ENCODE measurements at regions not wholly inside any gene's neighbourhood (a gene's known extent, or its start where the extent isn't known, plus 50 kb on each side); places are given as distances from the start of the nearest gene placed in this dataset.

DNA sequence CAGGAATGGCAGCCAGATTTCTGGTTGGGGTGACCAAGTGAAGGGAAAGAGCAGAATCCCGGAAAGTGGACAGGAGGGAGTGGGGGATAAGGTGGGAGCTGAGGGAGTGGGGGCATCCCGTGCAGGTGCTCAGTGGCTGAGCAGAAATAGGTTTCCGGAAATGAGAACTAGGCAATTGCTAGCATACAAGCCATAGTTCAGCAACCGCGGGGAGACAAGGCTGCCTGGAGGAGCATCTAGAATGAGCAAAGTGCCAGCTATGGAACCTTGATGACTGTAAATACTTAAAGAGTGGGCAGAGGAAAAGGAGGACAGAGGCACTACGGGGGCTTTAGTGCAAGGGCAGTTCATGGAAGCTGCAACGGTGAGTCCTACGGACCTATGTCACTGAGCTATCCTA is 220.2 kb downstream of the BCL11A start (continued):
- TF ChIP-seq CHD7 (IDR thresholded peaks at IDR 0.05; ENCODE audit: insufficient replicate concordance, low read length) (no peak), KDM1A (IDR thresholded peaks at IDR 0.05; ENCODE audit: borderline replicate concordance, low read length) (no peak), NRF1 (IDR thresholded peaks at IDR 0.05; ENCODE audit: low read depth, low read length) (no peak)
